HCT116 (cell line): ENCODE measurements at regions not wholly inside any gene's neighbourhood (a gene's known extent, or its start where the extent isn't known, plus 50 kb on each side); places are given as distances from the start of the nearest gene placed in this dataset.

Source experiments
- ATAC-seq: fragments of 200-7000 bp; cut with Tn5 transposase; 2 replicates; pipeline ENCODE4 v1.9.1; 2020; ENCODE audit warnings: mild to moderate bottlenecking, moderate library complexity
- BruUV-seq: library from RNA; stranded (reverse); fragments of 400-500 nt; replicated peaks from 2 replicates; lab custom pipeline; 2021; lab: Mats Ljungman, UMichigan
- CTCF ChIA-PET: fragments of 300-600 bp; sonication (Branson Sonifier 250); formaldehyde crosslinking; loops from one replicate; lab custom pipeline; 2021; ENCODE audit warnings: antibody characterized with exemption; lab: Charles Lee
- POLR2A ChIA-PET: fragments of 300-600, 350-600 bp; sonication (Branson Sonifier 250); formaldehyde crosslinking; loops from one replicate; lab custom pipeline; 2021; ENCODE audit warnings: antibody characterized with exemption; lab: Charles Lee
- RAD21 ChIA-PET, 2 experiments: fragments of 300-600 bp; sonication (Branson Sonifier 250); formaldehyde crosslinking; loops; one replicate each; lab custom pipeline; 2023; ENCODE audit warnings: low total read pairs in 2 of 2; ENCODE audit not compliant: uncharacterized antibody in 2 of 2, unreplicated experiment in 2 of 2, low non-redundant PET in 1 of 2; lab: Charles Lee
- DNase-seq: peaks from one replicate; pipeline ENCODE4 v3.0.0-alpha.2; 2010; ENCODE audit warnings: low read depth, low spot score
- H2AFZ ChIP-seq: fragments of 200-600 bp; shearing (Covaris generic), sonication (generic); 2 replicates; pipeline ENCODE4 v1.6.1; 2017; ENCODE audit warnings: low read depth, mixed run types, mixed read lengths, antibody characterized with exemption, low read length; ENCODE audit not compliant: poor library complexity, severe bottlenecking
- H3K27ac ChIP-seq: 2 replicates; pipeline ENCODE4 v1.5.1; 2012; ENCODE audit warnings: low read depth, low read length
- H3K27me3 ChIP-seq: fragments of 200-600 bp; sonication (generic); 2 replicates; pipeline ENCODE4 v1.6.1; 2016; ENCODE audit warnings: mixed run types, low read length, mixed read lengths; ENCODE audit not compliant: insufficient read depth
- H3K36me3 ChIP-seq, 2 experiments: fragments of 200-500 bp in 1 of 2; fragments of 200-600 bp in 1 of 2; sonication (Bioruptor generic) in 1 of 2; sonication (generic) in 1 of 2; 2 replicates each; pipeline versions ENCODE4 v1.5.1 to v1.6.1; 2014 to 2016; ENCODE audit warnings: low read length in 2 of 2, inconsistent platforms in 1 of 2, mixed read lengths in 1 of 2, mixed run types in 1 of 2; ENCODE audit not compliant: insufficient read depth in 2 of 2, control insufficient read depth in 1 of 2
- H3K4me1 ChIP-seq, 2 experiments: fragments of 200-600 bp in 1 of 2; sonication (generic) in 1 of 2; 2 replicates each; pipeline versions ENCODE4 v1.5.1 to v1.6.1; 2012 to 2017; ENCODE audit warnings: low read length in 2 of 2, inconsistent platforms in 1 of 2, mild to moderate bottlenecking in 1 of 2, mixed read lengths in 1 of 2, mixed run types in 1 of 2, moderate library complexity in 1 of 2; ENCODE audit not compliant: insufficient read depth in 2 of 2, control insufficient read depth in 1 of 2
- H3K4me2 ChIP-seq: fragments of 200-600 bp; sonication (generic); 2 replicates; pipeline ENCODE4 v1.6.1; 2017; ENCODE audit warnings: mixed run types, low read length, mixed read lengths
- H3K4me3 ChIP-seq, 2 experiments: fragments of 200-600 bp in 1 of 2; sonication (generic) in 1 of 2; replicated peaks in 1 of 2; 2 replicates each; pipeline ENCODE4 v1.5.1; 2011 to 2016; ENCODE audit warnings: low read length in 2 of 2, control low read depth in 1 of 2, low read depth in 1 of 2, mild to moderate bottlenecking in 1 of 2, mixed read lengths in 1 of 2, mixed run types in 1 of 2
- H3K79me2 ChIP-seq: fragments of 200-600 bp; sonication (generic); 2 replicates; pipeline ENCODE4 v1.6.1; 2017; ENCODE audit warnings: mild to moderate bottlenecking, mixed run types, low read length, moderate library complexity, mixed read lengths; ENCODE audit not compliant: insufficient read depth
- H3K9ac ChIP-seq: fragments of 200-600 bp; sonication (generic); 2 replicates; pipeline ENCODE4 v1.6.1; 2016; ENCODE audit warnings: low read length, mixed read lengths
- H3K9me2 ChIP-seq: fragments of 200-600 bp; sonication (generic), shearing (Covaris generic); 2 replicates; pipeline ENCODE4 v1.6.1; 2017; ENCODE audit warnings: mixed run types, mild to moderate bottlenecking, moderate library complexity; ENCODE audit not compliant: insufficient read depth
- H3K9me3 ChIP-seq, 2 experiments: fragments of 200-500 bp in 1 of 2; fragments of 200-600 bp in 1 of 2; sonication (Bioruptor generic) in 1 of 2; sonication (generic) in 1 of 2; 2 replicates each; pipeline ENCODE4 v1.6.1; 2014 to 2017; ENCODE audit warnings: low read length in 2 of 2, mixed read lengths in 2 of 2, inconsistent platforms in 1 of 2, low read depth in 1 of 2, mild to moderate bottlenecking in 1 of 2, mixed run types in 1 of 2, moderate library complexity in 1 of 2; ENCODE audit not compliant: control insufficient read depth in 1 of 2, insufficient read depth in 1 of 2
- H4K20me1 ChIP-seq: fragments of 200-600 bp; sonication (generic), shearing (Covaris generic); 2 replicates; pipeline ENCODE4 v1.6.1; 2017; ENCODE audit warnings: mixed run types, mild to moderate bottlenecking, moderate library complexity; ENCODE audit not compliant: insufficient read depth
- EGR1 ChIP-seq: IDR thresholded peaks from 2 replicates; pipeline ENCODE4 v1.6.1; 2012; ENCODE audit warnings: low read depth
- ELF1 ChIP-seq: IDR thresholded peaks from 2 replicates; pipeline ENCODE4 v1.6.1; 2012; ENCODE audit warnings: low read depth, borderline replicate concordance
- EZH2 ChIP-seq: fragments of 200-600 bp; sonication (generic); IDR thresholded peaks from 2 replicates; pipeline ENCODE4 v1.6.1; 2017; ENCODE audit warnings: antibody characterized with exemption, mixed run types
- FOSL1 ChIP-seq: IDR thresholded peaks from 2 replicates; pipeline ENCODE4 v1.6.1; 2012; ENCODE audit warnings: low read depth
- JUND ChIP-seq: IDR thresholded peaks from 2 replicates; pipeline ENCODE4 v1.6.1; 2012
- POLR2A ChIP-seq: IDR thresholded peaks from 2 replicates; pipeline ENCODE4 v1.7.0; 2011; ENCODE audit warnings: borderline replicate concordance; ENCODE audit not compliant: insufficient read depth, insufficient read length; ENCODE audit errors: extremely low read depth
- POLR2AphosphoS5 ChIP-seq: IDR thresholded peaks from 2 replicates; pipeline ENCODE4 v1.6.1; 2011; ENCODE audit warnings: mild to moderate bottlenecking, low read depth, low read length, moderate library complexity
- RAD21 ChIP-seq: IDR thresholded peaks from 2 replicates; pipeline ENCODE4 v1.6.1; 2012; ENCODE audit warnings: low read depth, mild to moderate bottlenecking
- REST ChIP-seq: IDR thresholded peaks from 2 replicates; pipeline ENCODE4 v1.6.1; 2012; ENCODE audit warnings: low read depth
- YY1 ChIP-seq: IDR thresholded peaks from 2 replicates; pipeline ENCODE4 v1.6.1; 2011; ENCODE audit warnings: low read length, low read depth, moderate library complexity, mild to moderate bottlenecking; ENCODE audit not compliant: insufficient replicate concordance; ENCODE audit errors: extremely low read depth
- ZBTB33 ChIP-seq: IDR thresholded peaks from 2 replicates; pipeline ENCODE4 v1.6.1; 2011; ENCODE audit warnings: mild to moderate bottlenecking, low read length, moderate library complexity; ENCODE audit not compliant: insufficient replicate concordance; ENCODE audit errors: extremely low read depth
- ZNF274 ChIP-seq: fragments of 200-500 bp; sonication (Bioruptor generic); IDR thresholded peaks from 2 replicates; pipeline ENCODE4 v1.6.1; 2014; ENCODE audit warnings: mild to moderate bottlenecking, low read depth, low read length, inconsistent platforms
- intact Hi-C: fragments of 100-400 bp; cut with micrococcal nuclease; formaldehyde crosslinking; loops from 2 replicates; pipeline ENCODE4 v1.10.0; 2022

- H3K27ac ChIP-seq, result no peak overlapping the region
- no peak overlapping the region for H3K9ac ChIP-seq
- ChIA-PET POLR2A (no interaction called here), RAD21 (no interaction called here), CTCF (no interaction called here)
- H3K4me2 ChIP-seq, result no peak overlapping the region
- DNase-seq (no peak), ATAC-seq (no peak)
- no peaks in the 10 kb centered on the region for H3K36me3 ChIP-seq
- H3K9me3 ChIP-seq, result no peaks in the 10 kb centered on the region
- no peak overlapping the region for H3K4me3 ChIP-seq
- BruUV-seq, result no TSS peak
- H3K27me3 ChIP-seq, result no peaks in the 10 kb centered on the region
- no peaks in the 10 kb centered on the region for H3K79me2 ChIP-seq
- no peaks in the 10 kb centered on the region for H4K20me1 ChIP-seq
- H2AFZ ChIP-seq, result no peak overlapping the region
- intact Hi-C loops, result no loop called here
- no peaks in the 10 kb centered on the region for H3K9me2 ChIP-seq
- TF ChIP-seq RAD21 (no peak), EZH2 (no peak), EGR1 (no peak), REST (no peak), ELF1 (no peak), POLR2AphosphoS5 (no peak), FOSL1 (no peak), YY1 (no peak), ZNF274 (no peak), POLR2A (no peak), JUND (no peak), ZBTB33 (no peak)
- H3K4me1 ChIP-seq, result no peaks in the 10 kb centered on the region
These were observed 115.8 kb downstream of the RTL3 start for GRCh38 chrX:78543281-78543680.
